Stimulated activated CD8-positive, alpha-beta memory T cell treated with anti-CD3 and anti-CD28 coated beads, Interleukin-15, amount 100 ng/mL, for 48 hours (primary cell): ENCODE measurements at regions not wholly inside any gene's neighbourhood (a gene's known extent, or its start where the extent isn't known, plus 50 kb on each side); places are given as distances from the start of the nearest gene placed in this dataset.

Experiments
- DNase-seq, 2 donors: peaks; one replicate each; pipeline ENCODE4 v3.0.0-alpha.2; 2020; ENCODE audit warnings: low read depth in 2 of 2

DNA sequence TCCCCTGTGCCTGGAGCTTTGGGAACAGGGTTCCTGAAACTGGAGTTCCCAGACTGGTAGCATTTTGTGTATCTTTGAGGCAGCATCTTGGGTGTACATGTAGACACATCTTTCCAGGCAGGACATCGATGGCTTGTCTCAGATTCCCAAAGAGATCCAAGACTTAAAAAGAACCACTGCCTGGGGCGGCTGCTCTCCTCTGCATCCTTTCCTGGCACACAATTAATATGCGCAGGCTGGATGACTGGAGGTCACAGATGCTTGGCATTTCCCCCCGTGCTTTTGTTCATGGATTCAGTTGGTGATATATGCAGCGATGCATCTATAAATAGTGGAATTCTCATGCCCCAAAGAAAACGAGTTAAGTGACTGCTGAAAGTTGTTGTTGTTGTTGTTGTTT, 80.5 kb downstream of the CLDN34 start:
- no peak for DNase-seq

DNA sequence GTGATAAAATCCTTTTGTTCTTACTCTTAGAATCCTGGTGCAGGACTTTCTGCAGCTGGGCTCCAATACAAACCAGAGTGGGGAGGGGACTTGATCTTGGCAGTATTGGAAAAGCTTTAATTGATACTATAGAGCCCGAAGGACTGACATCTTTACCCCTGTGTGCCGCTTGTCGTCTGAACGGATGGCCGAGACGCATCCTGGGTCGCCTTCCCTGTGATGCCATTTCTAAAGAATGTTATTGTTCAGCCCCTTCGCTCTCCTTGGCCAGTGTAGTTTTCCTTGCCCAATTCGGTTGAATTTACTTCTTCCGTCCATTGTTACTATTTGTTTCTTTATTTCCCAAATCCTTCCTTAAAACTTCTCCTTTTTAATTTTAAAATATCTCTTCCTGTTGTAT, 80.9 kb downstream of the CLDN34 start:
- no peak for DNase-seq

DNA sequence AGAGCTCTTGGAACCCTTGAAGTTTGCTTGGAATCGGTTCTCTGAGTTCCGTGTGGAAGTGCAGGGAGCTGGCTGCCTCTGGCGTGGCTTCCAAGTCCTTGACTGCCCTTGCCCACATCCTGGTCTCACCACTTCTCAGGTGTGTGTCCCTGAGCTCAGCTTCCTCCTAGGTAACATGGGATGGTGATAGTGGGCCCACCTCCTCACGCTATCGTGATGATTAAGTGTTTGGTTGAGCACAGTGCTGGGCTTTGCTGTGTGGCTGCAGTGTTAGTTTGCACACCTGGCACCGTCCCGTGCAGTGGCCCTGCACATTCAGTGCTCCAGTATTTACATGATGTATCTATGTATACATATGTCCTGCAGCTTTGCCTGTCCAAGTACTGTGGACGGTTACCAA, 81.5 kb downstream of the CLDN34 start:
- DNase-seq = no peak

- no peak for DNase-seq
Measured at GRCh38 chrX:10049236-10049635, 82.1 kb downstream of the CLDN34 start.

- no peak for DNase-seq
Measured at GRCh38 chrX:10050481-10050880, 83.3 kb downstream of the CLDN34 start.

DNA sequence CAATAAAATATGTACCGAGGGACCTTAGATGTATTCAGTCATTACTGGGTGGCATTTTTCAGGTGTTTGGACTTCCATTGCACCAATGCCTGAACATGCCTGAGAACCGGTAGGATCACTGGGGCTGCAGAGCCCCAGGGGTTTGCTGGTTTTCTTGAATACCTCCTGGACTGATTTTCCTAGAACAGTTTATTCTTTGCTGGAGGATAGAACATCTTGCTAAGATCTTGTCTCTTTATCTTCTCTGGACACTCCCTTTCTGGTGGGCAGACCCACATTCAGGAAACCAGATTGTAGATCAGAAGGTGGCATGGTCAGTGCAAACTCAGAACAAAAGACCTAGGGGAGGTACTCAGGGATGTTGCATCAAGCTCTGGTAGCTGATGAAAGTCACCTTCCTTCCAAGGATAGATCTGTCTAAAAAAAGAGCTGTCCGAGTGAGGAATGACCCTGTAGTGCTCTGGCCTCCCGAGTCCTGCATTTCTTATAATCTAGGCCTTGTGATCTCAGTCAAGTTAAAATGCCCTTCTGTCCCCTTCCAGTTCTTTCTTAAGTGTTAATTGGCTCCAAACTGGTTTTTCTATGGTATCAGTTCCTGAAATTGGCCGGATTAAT, 84.8 kb downstream of the CLDN34 start:
- DNase-seq = no peak

DNA sequence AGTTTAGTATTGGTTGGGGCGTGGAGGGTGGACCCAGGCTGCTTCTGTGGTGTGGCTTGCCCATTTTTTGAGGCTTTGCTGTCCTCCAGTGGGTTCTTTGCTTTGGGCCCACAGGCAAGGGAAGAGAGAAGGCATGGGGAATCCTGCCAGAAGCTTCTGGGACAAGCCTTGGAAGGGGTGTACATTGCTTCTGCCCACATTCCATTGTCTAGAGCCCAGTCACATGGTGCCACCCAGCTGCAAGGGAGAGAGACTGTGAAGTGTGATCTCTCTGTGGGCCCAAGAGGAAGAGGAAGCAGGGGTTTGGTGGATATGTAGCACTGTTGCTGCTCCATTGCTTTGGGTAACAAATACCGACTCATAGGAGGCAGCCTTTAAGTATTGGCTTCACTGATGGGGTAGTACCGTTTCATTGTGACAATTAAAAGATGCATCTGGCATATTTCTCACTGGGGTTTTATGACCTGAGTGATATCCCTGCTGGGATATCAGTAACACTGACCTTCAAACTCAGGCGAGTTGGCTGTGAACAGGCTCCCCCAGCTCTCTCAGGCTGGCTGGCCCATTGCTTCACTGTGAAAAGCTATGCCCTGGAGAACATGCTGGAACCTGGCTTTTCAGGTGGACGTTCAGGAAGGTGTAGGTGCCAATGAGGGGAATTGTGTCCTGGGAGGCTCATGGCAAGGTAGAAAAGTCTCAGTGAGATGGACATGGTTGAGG, 85.9 kb downstream of the CLDN34 start:
- no peak for DNase-seq

DNA sequence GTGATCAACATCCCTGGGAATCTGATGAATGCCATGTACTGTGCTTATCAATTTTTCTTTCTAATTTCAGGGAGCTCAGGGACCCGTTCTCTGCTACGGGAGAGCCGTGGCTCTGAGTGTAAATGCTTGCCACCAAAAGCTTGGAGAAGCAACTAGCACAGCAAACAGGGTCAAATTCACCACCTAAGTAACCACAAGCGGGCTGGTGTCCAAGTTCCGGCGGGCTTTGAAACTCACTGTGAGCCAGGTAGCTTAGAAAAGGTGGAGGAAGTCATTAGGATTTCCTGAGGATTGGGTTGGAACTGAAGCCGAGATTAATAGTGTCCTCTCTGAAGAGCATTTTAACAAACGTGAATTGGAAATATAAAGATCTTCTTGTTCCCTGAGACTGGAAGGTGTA, 87.2 kb downstream of the CLDN34 start:
- DNase-seq = no peak

- DNase-seq = no peak
Measured at GRCh38 chrX:10055430-10055829, 88.3 kb downstream of the CLDN34 start.

GRCh38 chrX:10062352-10062751, 94.4 kb upstream of the CLCN4 start:
- no peak for DNase-seq

- DNase-seq = no peak
Measured at GRCh38 chrX:10062980-10063379, 93.8 kb upstream of the CLCN4 start.

DNA sequence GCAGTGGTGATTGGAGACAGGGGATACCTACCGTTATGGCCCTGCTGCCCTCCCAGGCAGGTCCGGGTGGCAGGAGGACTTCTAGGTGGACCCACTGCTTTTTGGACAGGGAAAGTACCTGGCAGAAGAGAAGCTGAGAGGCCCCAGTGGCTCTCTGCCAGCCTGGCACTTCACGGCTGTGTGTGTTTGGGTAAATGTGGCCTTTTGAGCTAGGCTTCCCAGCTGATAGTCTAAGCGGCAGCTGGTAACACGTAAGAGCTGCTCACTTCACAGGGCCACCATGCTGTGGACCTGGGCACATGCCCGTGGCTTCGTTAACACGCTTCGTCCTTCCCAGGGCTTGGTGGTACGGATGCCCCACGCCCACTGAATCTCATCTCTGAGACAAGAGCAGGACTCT, 92.0 kb upstream of the CLCN4 start:
- no peak for DNase-seq

DNA sequence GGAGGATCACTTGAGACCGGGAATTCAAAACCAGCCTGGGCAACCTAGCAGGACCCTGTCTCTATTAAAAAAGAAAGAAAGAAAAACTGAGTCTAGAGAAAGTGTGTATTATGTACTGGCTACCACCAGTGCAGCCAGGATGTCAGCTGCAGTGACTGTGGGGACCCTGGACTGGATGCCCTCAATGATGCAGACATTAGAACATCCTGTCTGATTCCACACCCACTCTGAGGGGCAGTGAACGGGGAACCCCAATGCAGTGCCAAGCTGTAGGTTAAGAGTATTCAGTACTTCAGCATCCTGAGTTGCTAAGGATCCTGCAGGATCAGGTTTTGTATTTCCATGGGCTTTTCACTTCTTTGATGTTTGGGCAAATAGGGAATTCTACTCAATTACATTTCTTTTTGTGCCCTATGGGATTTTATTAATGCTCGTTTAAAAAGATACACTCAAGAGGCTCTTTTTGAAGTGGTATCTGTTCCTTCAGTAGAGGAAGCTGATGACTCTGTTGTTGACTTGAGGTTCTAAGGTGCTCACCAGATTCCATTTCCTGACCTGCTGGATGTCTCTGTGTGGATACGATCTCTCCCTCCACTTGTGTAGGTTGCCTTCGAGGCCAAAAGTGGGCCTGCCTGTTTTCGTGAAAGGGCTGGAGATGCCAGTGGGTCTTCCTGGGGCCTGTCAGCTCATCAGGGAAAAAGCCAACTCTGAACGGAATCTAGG, 85.9 kb upstream of the CLCN4 start:
- DNase-seq = no peak

DNA sequence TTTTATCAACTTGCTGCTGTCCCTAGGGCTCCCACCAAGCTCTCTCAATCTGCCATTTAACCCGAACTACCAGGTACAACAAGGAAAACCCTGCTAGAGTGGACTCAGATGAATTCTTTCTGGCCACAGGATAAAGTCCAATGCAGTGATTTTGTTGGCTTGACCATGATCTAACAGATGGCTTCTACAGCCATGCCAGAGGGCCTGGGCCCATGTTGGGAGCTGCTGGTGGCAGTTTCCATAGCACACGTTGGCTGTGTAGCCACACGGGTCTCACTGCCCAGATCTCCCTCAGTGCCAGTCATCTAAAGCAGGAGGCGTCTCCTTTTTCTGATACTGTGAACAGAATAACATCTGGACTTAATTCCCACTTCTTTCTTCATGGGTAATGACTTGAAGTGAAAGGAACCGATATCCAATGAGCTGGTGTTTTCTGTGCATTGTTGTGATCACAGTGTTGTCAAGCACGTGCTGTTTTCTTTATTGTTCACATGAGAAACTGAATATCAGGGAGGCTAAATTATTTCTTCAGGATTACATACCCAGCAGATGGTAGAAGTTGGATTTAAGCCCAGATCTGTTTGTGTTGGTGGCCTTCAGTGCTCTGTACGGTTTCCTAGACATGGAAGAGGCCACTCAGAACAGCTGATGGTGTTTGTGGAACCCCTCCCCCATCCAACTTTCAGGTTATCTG, 85.2 kb upstream of the CLCN4 start:
- no peak for DNase-seq

GRCh38 chrX:10072786-10073568, 83.8 kb upstream of the CLCN4 start:
- no peak for DNase-seq

DNA sequence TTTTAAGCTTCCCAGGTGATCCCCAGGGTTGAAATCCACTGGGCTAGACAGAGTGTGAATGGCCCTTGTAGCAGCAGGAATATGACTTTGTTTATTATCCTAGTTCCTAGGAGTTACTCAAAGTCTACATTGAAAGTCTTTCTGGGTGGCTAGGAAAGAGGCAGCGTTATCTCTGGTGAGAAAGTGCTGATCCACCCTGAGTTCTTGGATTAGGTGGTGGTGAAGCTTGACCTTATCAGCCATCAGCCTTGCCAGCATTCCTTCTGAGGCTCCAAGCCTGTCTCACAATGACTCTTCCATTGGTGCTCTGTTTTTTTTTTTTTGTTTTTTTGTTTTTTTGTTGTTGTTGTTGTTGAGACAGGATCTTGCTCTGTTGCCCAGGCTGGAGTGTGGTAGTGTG, 83.1 kb upstream of the CLCN4 start:
- no peak for DNase-seq

- DNase-seq = no peak
Measured at GRCh38 chrX:10074241-10074941, 82.4 kb upstream of the CLCN4 start.

DNA sequence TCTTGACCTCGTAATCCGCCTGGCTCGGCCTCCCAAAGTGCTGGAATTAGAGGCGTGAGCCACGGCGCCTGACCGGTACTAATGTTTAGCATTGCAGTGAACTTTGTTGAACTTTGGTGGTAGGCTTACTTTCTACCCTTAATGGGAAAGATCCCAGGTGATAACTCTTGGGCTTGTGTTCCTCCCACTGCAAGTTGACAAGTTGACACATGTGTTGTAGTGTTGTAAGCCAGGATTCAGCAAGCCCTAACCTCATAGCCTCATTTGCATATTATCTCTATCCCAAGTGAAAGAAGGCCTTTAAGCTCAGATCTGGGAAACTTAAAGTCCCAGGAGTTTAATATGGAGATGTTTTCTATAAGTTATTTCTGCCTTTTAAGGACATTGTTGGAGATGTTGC, 80.0 kb upstream of the CLCN4 start:
- DNase-seq = no peak

DNA sequence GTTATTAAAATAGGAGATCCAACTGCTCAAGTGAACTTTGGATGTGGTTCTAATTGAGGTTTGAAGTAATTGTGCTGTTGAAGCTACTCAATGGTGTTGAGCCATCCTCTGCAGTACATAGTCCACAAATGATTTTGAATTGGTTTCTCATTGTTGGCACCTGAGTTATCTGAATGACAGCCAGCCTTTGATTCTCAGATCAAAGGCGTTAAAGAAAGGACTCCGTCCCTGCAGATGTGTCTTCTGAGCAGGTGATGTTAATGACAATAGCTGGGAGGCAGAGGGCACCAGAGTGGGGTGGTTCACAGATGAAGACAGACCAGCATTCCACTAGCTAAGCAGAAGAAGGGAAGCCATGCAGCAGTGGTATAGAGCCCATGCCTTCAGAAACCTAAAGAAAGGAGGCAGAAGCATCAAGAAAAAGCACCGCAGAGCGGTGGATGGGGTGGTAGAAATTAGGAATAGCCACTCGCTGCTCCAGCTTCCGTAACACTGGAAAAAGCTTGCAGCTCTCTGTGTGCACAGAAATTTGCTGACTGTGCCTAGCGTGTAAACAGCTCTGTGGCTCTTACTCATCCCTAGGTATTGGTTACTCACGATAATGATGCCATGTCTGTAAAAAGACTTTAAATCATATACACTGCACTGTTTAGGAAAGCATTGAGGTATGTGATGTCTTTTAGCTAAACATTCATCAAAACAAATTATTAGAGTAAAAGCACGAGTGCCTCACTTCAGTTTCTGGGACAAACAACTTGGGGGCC, 79.2 kb upstream of the CLCN4 start:
- no peak for DNase-seq

DNA sequence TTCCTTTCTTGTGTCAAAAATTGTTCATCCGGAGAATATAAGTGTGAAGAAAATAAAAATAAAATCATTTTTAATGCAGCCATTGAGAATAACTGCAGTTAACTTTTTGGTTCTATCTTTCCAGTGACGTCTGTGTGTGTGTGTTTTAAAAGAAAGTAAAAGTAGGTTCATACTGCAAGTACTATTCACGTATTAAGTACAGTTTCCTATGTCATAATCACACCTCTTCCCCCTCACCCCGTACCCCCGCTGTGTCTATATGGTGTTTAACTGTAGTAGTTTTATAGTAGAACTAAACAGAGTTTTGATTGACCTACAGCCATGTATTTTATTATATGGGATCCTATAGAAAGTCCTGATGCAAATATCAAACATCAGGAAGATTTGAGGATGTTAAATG, 78.5 kb upstream of the CLCN4 start:
- no peak for DNase-seq
